Activated CD4-positive, alpha-beta T cell treated with anti-CD3 and anti-CD28 coated beads, Interleukin-2, amount 10 ng/mL, durations not matched to agents 24 days and 14 days (primary cell): ENCODE measurements at regions not wholly inside any gene's neighbourhood (a gene's known extent, or its start where the extent isn't known, plus 50 kb on each side); places are given as distances from the start of the nearest gene placed in this dataset.
"Not testable (repeated sequence)": the region's sequence is repeated elsewhere in the genome, so short reads cannot be mapped to it uniquely, and the experiment has no call there.

ENCODE experiments used
- DNase-seq: peaks from one replicate; pipeline ENCODE4 v3.0.0; 2022
- H3K27ac Mint-ChIP-seq: one replicate; pipeline ENCODE4 v1.8.0; 2022; ENCODE audit warnings: mild to moderate bottlenecking, mixed read lengths
- H3K27me3 Mint-ChIP-seq: one replicate; pipeline ENCODE4 v1.8.0; 2022; ENCODE audit warnings: mixed read lengths
- H3K36me3 Mint-ChIP-seq: one replicate; pipeline ENCODE4 v1.8.0; 2022; ENCODE audit warnings: low read depth, mild to moderate bottlenecking, mixed read lengths
- H3K4me1 Mint-ChIP-seq: one replicate; pipeline ENCODE4 v1.8.0; 2021; ENCODE audit warnings: mixed read lengths
- H3K4me3 Mint-ChIP-seq: one replicate; pipeline ENCODE4 v1.8.0; 2022; ENCODE audit warnings: mild to moderate bottlenecking, moderate library complexity, mixed read lengths
- H3K9me3 Mint-ChIP-seq: one replicate; pipeline ENCODE4 v1.8.0; 2021; ENCODE audit warnings: mixed read lengths
- intact Hi-C: fragments of 100-400 bp; cut with micrococcal nuclease; formaldehyde crosslinking; loops from one replicate; pipeline ENCODE4 v1.15.1; 2023

DNA sequence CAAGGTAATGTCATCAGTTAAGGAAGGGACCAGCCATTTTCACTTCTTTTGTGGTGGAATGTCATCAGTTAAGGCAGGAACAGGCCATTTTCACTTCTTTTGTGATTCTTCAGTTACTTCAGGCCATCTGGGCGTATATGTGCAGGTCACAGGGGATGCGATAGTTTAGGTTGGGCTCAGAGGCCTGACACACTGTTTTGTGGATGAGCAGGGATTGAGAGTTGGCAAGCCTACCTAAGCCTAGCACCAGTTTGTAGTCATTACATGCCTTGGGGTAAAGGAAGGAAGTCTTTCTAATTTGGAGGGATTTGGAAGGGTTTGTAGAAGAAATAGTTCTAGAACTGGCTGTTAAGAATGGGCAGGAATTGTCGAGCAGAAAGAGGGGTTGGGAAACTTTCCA lies 457.2 kb downstream of the TMEM135 start:
- H3K36me3 Mint-ChIP-seq, intact Hi-C loops, H3K4me3 Mint-ChIP-seq, H3K27me3 Mint-ChIP-seq, DNase-seq, H3K4me1 Mint-ChIP-seq, H3K27ac Mint-ChIP-seq, H3K9me3 Mint-ChIP-seq: not testable (repeated sequence)

DNA sequence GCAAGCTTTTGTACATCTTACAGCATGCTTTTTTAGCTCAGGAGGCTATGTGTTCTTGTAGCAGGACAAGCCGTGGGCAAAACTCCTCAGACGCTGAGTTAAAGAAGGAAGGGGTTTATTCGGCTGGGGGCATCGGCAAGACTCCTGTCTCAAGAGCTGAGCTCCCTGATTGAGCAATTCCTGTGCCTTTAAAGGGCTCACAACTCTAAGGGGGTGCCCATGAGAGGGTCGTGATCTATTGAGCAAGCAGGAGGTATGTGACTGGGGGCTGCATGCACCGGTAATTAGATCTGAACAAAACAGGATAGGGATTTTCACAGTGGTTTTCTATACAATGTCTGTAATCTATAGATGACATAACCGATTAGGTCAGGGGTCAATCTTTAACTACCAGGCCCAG lies 456.3 kb downstream of the TMEM135 start:
- intact Hi-C loops, H3K36me3 Mint-ChIP-seq, H3K4me1 Mint-ChIP-seq, DNase-seq, H3K4me3 Mint-ChIP-seq, H3K27ac Mint-ChIP-seq, H3K27me3 Mint-ChIP-seq, H3K9me3 Mint-ChIP-seq: not testable (repeated sequence)

DNA sequence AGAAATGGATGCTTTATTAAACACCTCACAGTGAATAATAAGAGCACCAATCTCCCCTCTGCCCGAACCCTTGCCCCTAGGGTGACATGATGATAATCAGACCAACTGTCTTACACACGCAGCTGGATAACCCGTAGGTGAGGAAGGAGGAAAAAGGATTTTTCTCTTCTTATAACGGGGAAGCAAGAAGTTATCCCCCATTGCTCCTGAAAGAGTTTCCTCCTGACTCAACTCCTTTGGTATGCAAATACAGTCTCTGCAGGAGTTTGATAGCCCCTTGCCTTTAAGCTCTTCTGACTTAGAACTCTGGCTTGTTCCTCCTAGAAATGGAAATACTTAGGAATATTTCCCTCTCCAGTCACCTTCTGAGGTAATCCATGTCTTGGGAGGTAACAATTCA lies 455.8 kb downstream of the TMEM135 start:
- Mint-ChIP-seq H3K4me3 (no peak overlapping the region), H3K27ac (no peak overlapping the region), H3K9me3 (no peaks in the 10 kb centered on the region), H3K36me3 (no peaks in the 10 kb centered on the region), H3K4me1 (no peaks in the 10 kb centered on the region), H3K27me3 (no peaks in the 10 kb centered on the region)
- intact Hi-C loops: no loop called here
- no peak for DNase-seq

DNA sequence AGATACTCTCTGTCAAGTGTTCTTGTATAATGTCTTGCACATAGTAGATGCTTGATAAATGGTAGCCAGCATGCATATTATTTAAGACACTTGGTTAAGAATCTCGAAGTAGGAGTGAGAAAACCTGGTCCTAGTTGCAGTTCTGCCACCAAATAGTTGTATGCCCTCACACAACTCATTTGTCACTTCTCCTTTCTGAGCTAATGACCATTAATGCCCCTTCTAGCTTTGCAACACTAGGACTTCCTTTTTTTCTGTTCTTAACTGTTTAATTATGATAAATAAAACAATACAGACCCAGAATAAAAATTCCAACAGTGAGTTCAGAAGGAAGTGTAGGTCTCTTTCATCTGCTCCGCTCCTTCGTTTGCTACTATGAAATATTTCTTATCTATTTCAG lies 453.6 kb downstream of the TMEM135 start:
- intact Hi-C loops: no loop called here
- no peaks in the 10 kb centered on the region for H3K36me3 Mint-ChIP-seq

DNA sequence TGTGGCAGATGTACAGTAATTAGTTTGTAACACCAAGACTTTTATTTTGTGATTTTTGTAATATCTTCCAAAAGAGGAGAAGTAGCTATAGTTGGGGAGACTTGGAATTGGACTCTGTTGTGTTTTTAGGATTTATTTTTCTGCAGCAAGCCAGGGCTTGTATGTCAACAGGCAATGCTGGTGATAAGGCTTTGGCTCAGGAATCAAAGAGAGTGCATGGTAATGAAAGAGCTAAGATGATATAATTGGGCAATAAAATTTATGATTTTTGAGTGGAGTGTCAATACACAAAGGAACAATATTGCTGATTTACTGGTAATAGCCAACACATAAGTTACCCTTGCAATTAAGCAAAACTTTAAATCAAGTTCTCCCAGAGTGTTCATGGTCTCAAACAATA lies 452.9 kb downstream of the TMEM135 start:
- Mint-ChIP-seq H3K36me3 (no peaks in the 10 kb centered on the region), H3K27me3 (no peaks in the 10 kb centered on the region), H3K4me1 (no peaks in the 10 kb centered on the region), H3K4me3 (no peak overlapping the region), H3K27ac (no peak overlapping the region), H3K9me3 (no peaks in the 10 kb centered on the region)
- no peak for DNase-seq
- intact Hi-C loops: no loop called here

More for the DNA sequence above, 453.6 kb downstream of the TMEM135 start:
- H3K27me3 Mint-ChIP-seq: no peaks in the 10 kb centered on the region
- no peak overlapping the region for H3K4me3 Mint-ChIP-seq
- DNase-seq: no peak
- H3K4me1 Mint-ChIP-seq: no peaks in the 10 kb centered on the region
- H3K9me3 Mint-ChIP-seq: no peaks in the 10 kb centered on the region
- H3K27ac Mint-ChIP-seq: no peak overlapping the region

DNA sequence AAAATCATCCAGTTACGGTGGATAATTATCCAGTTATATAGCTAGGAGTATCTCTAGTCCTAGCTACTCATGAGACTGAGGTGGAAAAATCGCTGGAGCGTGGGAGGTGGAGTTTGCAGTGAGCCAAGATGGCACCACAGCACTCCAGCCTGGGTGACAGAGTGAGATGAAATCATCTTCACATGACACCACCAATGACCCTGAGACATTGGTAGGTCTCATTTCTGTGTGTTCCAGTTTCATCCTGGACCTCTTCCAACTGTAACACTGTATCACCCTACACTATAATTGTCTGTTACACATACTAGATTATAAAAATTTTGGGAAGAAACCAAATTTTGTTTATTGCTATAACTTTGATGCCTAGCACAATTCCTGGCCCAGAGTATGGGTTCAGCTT lies 446.8 kb downstream of the TMEM135 start:
- Mint-ChIP-seq H3K4me1 (no peaks in the 10 kb centered on the region), H3K27me3 (no peaks in the 10 kb centered on the region)
- intact Hi-C loops: no loop called here

DNA sequence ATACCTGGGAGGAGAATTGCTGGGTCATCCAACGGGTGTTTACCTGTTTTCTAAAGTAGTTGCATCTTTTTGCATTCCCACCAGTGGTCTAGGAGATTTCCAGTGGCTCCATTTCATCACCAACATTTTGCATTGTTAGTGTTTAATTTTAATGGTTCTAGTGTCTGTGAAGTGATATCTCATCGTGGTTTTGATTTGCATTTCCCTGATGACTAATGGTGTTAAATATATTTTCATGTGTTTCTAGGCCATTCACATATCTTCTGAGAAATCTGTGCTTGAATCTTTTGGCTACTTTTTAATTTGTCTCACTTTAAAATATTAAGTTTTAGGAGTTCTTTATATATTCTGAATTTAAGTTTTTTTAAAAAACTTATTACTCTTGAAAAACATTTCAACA lies 439.6 kb downstream of the TMEM135 start:
- no peaks in the 10 kb centered on the region for H3K9me3 Mint-ChIP-seq
- no peaks in the 10 kb centered on the region for H3K4me1 Mint-ChIP-seq
- H3K4me3 Mint-ChIP-seq: no peak overlapping the region
- H3K36me3 Mint-ChIP-seq: no peaks in the 10 kb centered on the region
- no peak overlapping the region for H3K27ac Mint-ChIP-seq
- no peaks in the 10 kb centered on the region for H3K27me3 Mint-ChIP-seq
- intact Hi-C loops: no loop called here
- no peak for DNase-seq

More for the DNA sequence above, 446.8 kb downstream of the TMEM135 start:
- no peaks in the 10 kb centered on the region for H3K36me3 Mint-ChIP-seq
- no peak overlapping the region for H3K4me3 Mint-ChIP-seq
- no peak overlapping the region for H3K27ac Mint-ChIP-seq
- H3K9me3 Mint-ChIP-seq: no peaks in the 10 kb centered on the region
- DNase-seq: no peak

DNA sequence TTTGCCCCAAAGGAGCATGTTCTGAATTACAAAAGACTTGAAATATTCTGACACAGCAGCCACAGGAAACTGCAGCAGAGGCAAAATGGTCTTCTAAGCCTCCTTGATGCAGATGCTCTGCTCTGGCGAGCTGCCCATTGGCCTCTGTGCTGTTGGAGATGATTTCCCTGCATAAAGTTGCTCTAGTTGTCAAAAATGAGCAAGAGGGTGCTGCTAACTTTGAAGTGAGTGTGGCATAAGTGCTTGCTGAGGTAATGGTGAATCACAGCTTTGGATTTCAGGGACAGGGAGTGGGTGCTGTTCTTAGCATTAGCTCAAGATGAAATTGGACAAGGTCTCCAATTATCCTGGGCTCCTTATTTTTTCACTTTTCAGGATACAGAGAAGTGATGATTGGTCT lies 435.4 kb downstream of the TMEM135 start:
- Mint-ChIP-seq H3K4me3 (no peak overlapping the region), H3K36me3 (no peaks in the 10 kb centered on the region)

DNA sequence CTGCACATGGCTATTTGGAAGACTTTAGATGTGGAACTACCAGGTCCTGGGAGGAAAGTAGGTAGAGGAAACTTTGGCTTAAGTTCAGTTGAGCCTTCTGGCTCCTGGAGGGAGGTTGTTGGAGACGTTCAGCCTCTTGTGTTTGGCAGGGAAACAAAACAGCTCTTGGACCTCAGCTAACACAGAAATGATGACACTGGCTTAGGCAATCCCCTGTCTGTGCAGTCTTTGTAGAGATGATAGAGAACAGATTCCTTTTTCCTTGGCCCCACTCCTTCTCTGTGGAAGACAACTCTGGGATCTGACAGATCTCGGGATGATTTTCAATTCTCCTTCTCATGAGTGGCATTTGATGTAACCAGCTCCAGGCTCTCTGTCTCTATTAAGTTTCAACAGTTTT lies 428.5 kb downstream of the TMEM135 start:
- H3K4me1 Mint-ChIP-seq: no peaks in the 10 kb centered on the region
- H3K36me3 Mint-ChIP-seq: no peaks in the 10 kb centered on the region
- no peak overlapping the region for H3K27ac Mint-ChIP-seq
- H3K4me3 Mint-ChIP-seq: no peak overlapping the region
- DNase-seq: no peak
- no peaks in the 10 kb centered on the region for H3K27me3 Mint-ChIP-seq
- intact Hi-C loops: no loop called here
- H3K9me3 Mint-ChIP-seq: no peaks in the 10 kb centered on the region

More for the DNA sequence above, 435.4 kb downstream of the TMEM135 start:
- Mint-ChIP-seq H3K4me1 (no peaks in the 10 kb centered on the region), H3K9me3 (no peaks in the 10 kb centered on the region), H3K27me3 (no peaks in the 10 kb centered on the region), H3K27ac (no peak overlapping the region)
- intact Hi-C loops: no loop called here
- DNase-seq: no peak

DNA sequence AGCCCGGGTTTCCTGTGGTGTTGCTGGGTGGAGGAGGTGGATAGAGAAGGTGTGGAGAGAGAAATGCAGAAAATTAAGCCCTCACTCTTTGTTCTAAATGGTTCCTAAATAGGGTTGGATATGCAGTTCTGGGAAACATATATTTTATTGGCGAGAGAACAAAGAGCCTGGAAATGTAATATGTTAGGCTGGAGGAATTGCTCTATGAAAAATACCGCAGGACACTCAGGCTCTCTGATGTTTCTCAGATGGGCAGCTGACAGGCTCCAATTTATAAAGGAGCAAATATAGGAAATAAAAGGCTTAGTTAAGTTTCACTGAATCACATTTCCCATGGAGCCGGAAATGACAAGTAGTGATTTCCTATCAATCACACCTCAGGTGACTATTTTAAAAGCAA lies 428.0 kb downstream of the TMEM135 start:
- H3K4me3 Mint-ChIP-seq: no peak overlapping the region
- intact Hi-C loops: no loop called here
- no peak overlapping the region for H3K27ac Mint-ChIP-seq
- no peaks in the 10 kb centered on the region for H3K4me1 Mint-ChIP-seq
- H3K9me3 Mint-ChIP-seq: no peaks in the 10 kb centered on the region
- no peaks in the 10 kb centered on the region for H3K36me3 Mint-ChIP-seq
- DNase-seq: no peak
- H3K27me3 Mint-ChIP-seq: no peaks in the 10 kb centered on the region

DNA sequence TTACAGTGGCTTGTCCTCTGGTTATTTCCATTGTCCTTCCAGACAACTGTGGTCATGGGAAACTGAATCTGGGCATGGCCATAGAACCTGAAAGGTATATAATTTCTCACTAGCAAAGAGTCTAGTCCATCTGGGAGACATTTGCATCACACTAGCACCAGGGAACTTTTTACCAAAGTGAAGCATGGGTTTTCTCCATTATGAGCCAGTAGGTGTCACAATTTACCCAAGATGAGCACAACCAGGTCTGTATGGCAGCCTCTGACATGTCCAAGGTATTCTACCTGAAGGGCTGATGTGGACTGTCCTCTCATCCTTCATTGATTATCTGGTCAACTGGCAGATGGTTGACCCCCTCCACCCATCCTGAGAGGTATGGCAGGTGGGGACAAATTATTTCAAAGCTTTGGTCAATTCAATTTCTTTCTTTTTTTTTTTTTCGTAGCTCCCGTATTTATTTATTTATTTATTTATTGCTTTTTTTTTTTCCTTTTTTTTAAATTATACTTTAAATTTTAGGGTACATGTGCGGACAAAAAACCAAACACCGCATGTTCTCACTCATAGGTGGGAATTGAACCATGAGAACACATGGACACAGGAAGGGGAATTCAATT lies 425.9 kb downstream of the TMEM135 start:
- Mint-ChIP-seq H3K4me3 (no peak overlapping the region), H3K27me3 (no peaks in the 10 kb centered on the region), H3K36me3 (no peaks in the 10 kb centered on the region), H3K4me1 (no peaks in the 10 kb centered on the region), H3K9me3 (no peaks in the 10 kb centered on the region), H3K27ac (no peak overlapping the region)
- intact Hi-C loops: no loop called here
- DNase-seq: no peak

DNA sequence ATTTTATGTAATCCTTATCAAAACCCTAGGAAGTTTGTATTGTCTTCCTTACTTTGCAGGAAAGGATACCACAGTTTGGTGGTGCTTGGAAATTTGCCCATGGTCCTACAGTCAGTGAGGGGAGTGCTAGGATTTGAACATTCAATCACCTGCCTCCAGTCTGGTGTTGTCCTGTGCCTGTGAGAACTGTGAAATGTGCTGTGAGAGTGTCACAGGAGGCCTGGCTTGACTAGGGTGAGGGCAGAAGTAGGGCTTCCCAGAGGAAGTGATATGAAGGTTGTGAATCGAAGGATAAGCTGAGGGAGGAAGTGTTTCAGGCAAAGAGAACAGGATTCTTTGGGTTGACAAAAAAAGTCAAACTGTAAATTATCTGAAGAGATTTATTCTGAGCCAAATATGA lies 424.4 kb downstream of the TMEM135 start:
- Mint-ChIP-seq H3K4me3 (no peak overlapping the region), H3K9me3 (no peaks in the 10 kb centered on the region), H3K27me3 (no peaks in the 10 kb centered on the region), H3K27ac (no peak overlapping the region), H3K36me3 (no peaks in the 10 kb centered on the region), H3K4me1 (no peaks in the 10 kb centered on the region)
- DNase-seq: no peak
- intact Hi-C loops: no loop called here

DNA sequence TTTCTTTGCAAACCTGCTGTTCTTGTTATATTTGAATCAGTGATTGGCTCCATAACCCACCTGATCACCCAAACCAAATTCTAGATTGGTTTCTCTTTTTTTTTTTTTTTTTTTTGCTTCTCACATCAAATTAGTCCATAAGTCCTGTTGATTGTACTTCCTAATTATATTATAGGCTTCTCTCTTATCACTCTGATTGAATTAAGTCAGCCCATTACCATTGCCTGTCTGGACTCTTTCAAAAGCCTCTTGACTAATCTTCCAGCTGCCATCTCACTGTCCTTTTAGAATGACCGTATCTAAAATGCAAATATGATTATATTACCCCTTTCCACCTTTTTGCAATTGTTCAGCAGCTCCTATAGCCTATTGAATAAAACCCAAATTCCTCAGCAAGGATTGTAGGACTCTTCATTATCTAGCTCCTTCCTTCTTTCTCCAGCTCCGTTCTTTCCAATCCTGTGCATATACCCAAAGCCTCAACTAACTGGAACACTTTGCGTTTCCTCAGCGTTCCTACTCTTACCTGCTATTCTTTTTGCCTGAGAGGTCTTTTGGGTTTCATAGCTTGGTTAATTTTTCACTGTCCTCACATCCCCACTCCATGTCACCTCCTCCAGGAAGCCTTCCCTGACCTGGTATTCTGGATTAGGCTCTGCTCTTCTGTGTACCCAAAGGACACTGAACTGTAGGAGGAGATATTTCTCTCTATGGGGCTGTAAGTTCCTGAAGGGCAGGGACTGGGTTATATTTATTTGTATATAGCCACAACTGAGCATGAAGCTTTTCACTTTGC lies 423.3 kb downstream of the TMEM135 start:
- intact Hi-C loops: no loop called here
- Mint-ChIP-seq H3K9me3 (no peaks in the 10 kb centered on the region), H3K36me3 (no peaks in the 10 kb centered on the region), H3K4me3 (no peak overlapping the region), H3K4me1 (no peaks in the 10 kb centered on the region), H3K27me3 (no peaks in the 10 kb centered on the region), H3K27ac (no peak overlapping the region)
- no peak for DNase-seq

DNA sequence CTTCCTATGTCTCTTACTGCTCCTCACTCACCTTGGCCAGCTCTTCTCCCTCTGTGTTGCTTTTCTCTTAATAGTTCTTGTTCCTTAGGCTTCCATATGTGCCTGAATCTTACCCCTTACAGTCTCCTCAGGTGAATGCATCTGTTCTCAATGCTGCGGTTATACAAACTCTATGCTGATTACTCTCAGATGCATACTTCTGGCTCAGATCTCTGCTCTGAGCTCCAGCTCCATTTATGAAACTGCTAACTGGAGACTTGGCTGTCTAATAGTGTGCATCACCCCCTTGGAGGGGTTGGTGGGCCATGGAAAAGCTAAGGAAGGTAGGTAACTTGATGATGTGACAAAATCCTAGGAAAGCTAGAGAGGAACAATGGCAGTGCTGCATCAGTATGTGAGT lies 422.5 kb downstream of the TMEM135 start:
- intact Hi-C loops: no loop called here
- Mint-ChIP-seq H3K4me1 (no peaks in the 10 kb centered on the region), H3K9me3 (no peaks in the 10 kb centered on the region), H3K27ac (no peak overlapping the region), H3K36me3 (no peaks in the 10 kb centered on the region), H3K27me3 (no peaks in the 10 kb centered on the region), H3K4me3 (no peak overlapping the region)
- DNase-seq: no peak

DNA sequence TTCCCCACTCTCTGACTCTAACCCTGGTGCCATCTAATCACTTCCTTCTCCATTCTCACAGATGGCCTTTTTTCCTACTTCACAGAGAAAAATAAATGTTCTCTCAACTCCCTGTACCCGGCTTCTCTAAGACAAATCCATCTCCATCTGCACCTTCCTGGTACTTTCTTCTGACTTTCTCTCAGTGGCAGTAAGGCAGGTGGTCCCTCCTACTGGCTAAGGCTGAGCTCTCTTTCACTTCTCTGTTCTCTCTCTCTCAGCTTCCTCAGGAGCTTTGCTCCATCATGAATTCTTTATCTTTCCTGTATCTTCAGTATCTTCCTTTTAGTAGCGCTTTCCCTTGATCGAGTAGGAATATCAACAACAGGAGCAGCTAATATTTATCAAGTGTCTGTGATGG lies 421.6 kb downstream of the TMEM135 start:
- H3K9me3 Mint-ChIP-seq: no peaks in the 10 kb centered on the region
- H3K4me3 Mint-ChIP-seq: no peak overlapping the region
- no peak for DNase-seq
- no peak overlapping the region for H3K27ac Mint-ChIP-seq
- intact Hi-C loops: no loop called here
- H3K27me3 Mint-ChIP-seq: no peaks in the 10 kb centered on the region
- no peaks in the 10 kb centered on the region for H3K36me3 Mint-ChIP-seq
- no peaks in the 10 kb centered on the region for H3K4me1 Mint-ChIP-seq
